Natural killer cell (primary cell): ENCODE measurements at regions not wholly inside any gene's neighbourhood (a gene's known extent, or its start where the extent isn't known, plus 50 kb on each side); places are given as distances from the start of the nearest gene placed in this dataset.
"Not testable (repeated sequence)": the region's sequence is repeated elsewhere in the genome, so short reads cannot be mapped to it uniquely, and the experiment has no call there.

Experiments
- ATAC-seq, 3 donors: fragments of 150-1000 bp in 2 of 3; fragments of 200-7000 bp in 1 of 3; cut with Tn5 transposase; 1 replicate in 1 of 3; 2 replicates in 2 of 3; pipeline ENCODE4 v1.10.0; 2021; ENCODE audit warnings: mild to moderate bottlenecking in 2 of 3, moderate library complexity in 2 of 3
- DNase-seq, 2 donors: peaks; one replicate each; pipeline versions ENCODE4 v3.0.0 to v3.0.0-alpha.2; 2013 to 2021; ENCODE audit warnings: mixed read lengths in 1 of 2
- H3K27ac ChIP-seq: one replicate; pipeline ENCODE4 v1.5.1; 2013; ENCODE audit warnings: mild to moderate bottlenecking, low read length
- H3K27me3 ChIP-seq: one replicate; pipeline ENCODE4 v1.6.1; 2013; ENCODE audit warnings: low read length; ENCODE audit not compliant: control insufficient read depth, insufficient read depth
- H3K36me3 ChIP-seq: one replicate; pipeline ENCODE4 v1.6.1; 2013; ENCODE audit warnings: low read length; ENCODE audit not compliant: control insufficient read depth, insufficient read depth
- H3K4me1 ChIP-seq: one replicate; pipeline ENCODE4 v1.6.1; 2013; ENCODE audit warnings: low read length; ENCODE audit not compliant: control insufficient read depth, insufficient read depth
- H3K4me3 ChIP-seq: one replicate; pipeline ENCODE4 v1.5.1; 2013; ENCODE audit warnings: low read length
- H3K9me3 ChIP-seq: one replicate; pipeline ENCODE4 v1.6.1; 2013; ENCODE audit warnings: low read length; ENCODE audit not compliant: control insufficient read depth, insufficient read depth
- H3K27ac Mint-ChIP-seq, 2 donors: one replicate each; pipeline ENCODE4 v1.8.0; 2022; ENCODE audit warnings: mild to moderate bottlenecking in 2 of 2, mixed read lengths in 2 of 2, moderate library complexity in 1 of 2
- H3K27me3 Mint-ChIP-seq, 2 donors: one replicate each; pipeline ENCODE4 v1.8.0; 2022; ENCODE audit warnings: low read depth in 2 of 2, mixed read lengths in 2 of 2
- H3K36me3 Mint-ChIP-seq: one replicate; pipeline ENCODE4 v1.8.0; 2022; ENCODE audit warnings: mixed read lengths
- H3K4me1 Mint-ChIP-seq, 2 donors: one replicate each; pipeline ENCODE4 v1.8.0; 2022; ENCODE audit warnings: mixed read lengths in 2 of 2
- H3K4me3 Mint-ChIP-seq: one replicate; pipeline ENCODE4 v1.8.0; 2022; ENCODE audit warnings: mild to moderate bottlenecking, moderate library complexity, mixed read lengths
- H3K9me3 Mint-ChIP-seq, 2 donors: one replicate each; pipeline ENCODE4 v1.8.0; 2022; ENCODE audit warnings: mixed read lengths in 2 of 2
- CTCF ChIP-seq: fragments of 200-600 bp; IDR thresholded peaks from one replicate; pipeline ENCODE4 v1.8.0; 2022; ENCODE audit warnings: antibody characterized with exemption
- WGBS: methylation state at CpG from one replicate; pipeline ENCODE4 v1.1.7; 2013; ENCODE audit warnings: missing lambda C conversion rate; ENCODE audit not compliant: insufficient coverage; 5-methylcytosine and 5-hydroxymethylcytosine counted together
- intact Hi-C: fragments of 100-400 bp; cut with micrococcal nuclease; formaldehyde crosslinking; loops from one replicate; pipeline ENCODE4 v1.14.2; 2022

- peaks cover 12% of the 10 kb centered on the region for H3K36me3 Mint-ChIP-seq
- Histone ChIP-seq H3K4me1 (peaks cover 8% of the 10 kb centered on the region), H3K4me3 (no peak overlapping the region), H3K27me3 (no peaks in the 10 kb centered on the region), H3K9me3 (no peaks in the 10 kb centered on the region), H3K36me3 (no peaks in the 10 kb centered on the region), H3K27ac (no peak overlapping the region)
- H3K4me1 Mint-ChIP-seq, result peaks cover 29 to 31% of the 10 kb centered on the region in 2 donors
- no peak for ATAC-seq
- H3K27me3 Mint-ChIP-seq, result no peaks in the 10 kb centered on the region
- TF ChIP-seq CTCF, result no peak
- no peak overlapping the region for H3K27ac Mint-ChIP-seq
- no peak overlapping the region for H3K4me3 Mint-ChIP-seq
- 100% methylated on average over 1 of the region's 2 CpGs for WGBS
- H3K9me3 Mint-ChIP-seq, result peaks cover 4% of the 10 kb centered on the region in 2 donors
- intact Hi-C loops, result no loop called here
- DNase-seq, result no peak
These were observed 74.9 kb downstream of the TNFAIP3 start for GRCh38 chr6:137941995-137942394.

GRCh38 chr6:137942736-137943135, 75.7 kb downstream of the TNFAIP3 start:
- intact Hi-C loops, result no loop called here
- peaks cover 29 to 31% of the 10 kb centered on the region in 2 donors for H3K4me1 Mint-ChIP-seq

GRCh38 chr6:137944381-137944780, 77.3 kb downstream of the TNFAIP3 start:
- H3K9me3 ChIP-seq, H3K4me3 Mint-ChIP-seq, H3K4me3 ChIP-seq, H3K9me3 Mint-ChIP-seq, H3K36me3 Mint-ChIP-seq, H3K27me3 ChIP-seq, H3K27ac ChIP-seq, H3K4me1 ChIP-seq, H3K36me3 ChIP-seq, DNase-seq, H3K27me3 Mint-ChIP-seq, ATAC-seq: not testable (repeated sequence)
- H3K4me1 Mint-ChIP-seq, result peaks cover 22 to 25% of the 10 kb centered on the region in 2 donors
- intact Hi-C loops, result loop anchor here (2.0 kb wide), 1 partner anchor 144 kb away; no protein-coding TSS in a partner anchor
- peak overlapping the region in 1 of 2 donors; percentile 30 for H3K27ac Mint-ChIP-seq
- 44% methylated on average over 2 of the region's 3 CpGs for WGBS

More at GRCh38 chr6:137942736-137943135, 75.7 kb downstream of the TNFAIP3 start:
- no peaks in the 10 kb centered on the region for H3K27me3 Mint-ChIP-seq
- H3K4me3 Mint-ChIP-seq, result no peak overlapping the region
- Histone ChIP-seq H3K9me3 (no peaks in the 10 kb centered on the region), H3K4me3 (no peak overlapping the region), H3K27ac (no peak overlapping the region), H3K4me1 (peaks cover 8% of the 10 kb centered on the region), H3K27me3 (no peaks in the 10 kb centered on the region), H3K36me3 (no peaks in the 10 kb centered on the region)
- no peak for TF ChIP-seq CTCF
- peaks cover 12% of the 10 kb centered on the region for H3K36me3 Mint-ChIP-seq
- no peak overlapping the region for H3K27ac Mint-ChIP-seq
- peaks cover 4% of the 10 kb centered on the region in 2 donors for H3K9me3 Mint-ChIP-seq
- ATAC-seq (no peak), DNase-seq (no peak)

- ATAC-seq (peak; percentile 79 to 88 (median 86)), DNase-seq (peak in 1 of 2 donors; percentile 69)
- Mint-ChIP-seq H3K27me3 (no peaks in the 10 kb centered on the region), H3K9me3 (no peaks in the 10 kb centered on the region), H3K4me3 (no peak overlapping the region), H3K36me3 (no peaks in the 10 kb centered on the region), H3K27ac (peak overlapping the region in 1 of 2 donors; percentile 30), H3K4me1 (peaks cover 24 to 27% of the 10 kb centered on the region in 2 donors)
- no peak overlapping the region for H3K27ac ChIP-seq
- TF ChIP-seq CTCF, result peak; percentile 79
- H3K27me3 ChIP-seq, result no peaks in the 10 kb centered on the region
- peaks cover 2% of the 10 kb centered on the region for H3K4me1 ChIP-seq
- H3K4me3 ChIP-seq, result no peak overlapping the region
- intact Hi-C loops, result loop anchor here (1.0 to 2.0 kb wide), 2 partner anchors 144 to 240 kb away; no protein-coding TSS in a partner anchor
- WGBS, result 88% methylated on average over 4 of the region's 6 CpGs
- no peaks in the 10 kb centered on the region for H3K9me3 ChIP-seq
- H3K36me3 ChIP-seq, result no peaks in the 10 kb centered on the region
These were observed 77.9 kb downstream of the TNFAIP3 start for GRCh38 chr6:137944793-137945498.
